ENCODE measurements at regions not wholly inside any gene's neighbourhood (a gene's known extent, or its start where the extent isn't known, plus 50 kb on each side); places are given as distances from the start of the nearest gene placed in this dataset.
A peak's percentile ranks its signal among the peaks of the same experiment; 100 is the strongest.

- no peak for DNase-seq
These were observed 110.3 kb downstream of the CMPK2 start for GRCh38 chr2:6755456-6755855.

GRCh38 chr2:6757215-6757614, 108.5 kb downstream of the CMPK2 start:
- no peak for DNase-seq

GRCh38 chr2:6759689-6760088, 106.0 kb downstream of the CMPK2 start:
- no peak for DNase-seq

- no peak for DNase-seq
These were observed 105.6 kb downstream of the CMPK2 start for GRCh38 chr2:6760132-6760531.

GRCh38 chr2:6764968-6765723, 100.6 kb downstream of the CMPK2 start:
- no peak for DNase-seq

GRCh38 chr2:6769346-6769745, 96.4 kb downstream of the CMPK2 start:
- no peak for DNase-seq

- no peak for DNase-seq
These were observed 95.7 kb downstream of the CMPK2 start for GRCh38 chr2:6770006-6770405.

GRCh38 chr2:6771634-6772611, 93.8 kb downstream of the CMPK2 start:
- peak; percentile 39 for DNase-seq

- DNase-seq, result peak; percentile 79
These were observed 92.6 kb downstream of the CMPK2 start for GRCh38 chr2:6773007-6773693.

- no peak for DNase-seq
These were observed 92.0 kb downstream of the CMPK2 start for GRCh38 chr2:6773694-6774044.

GRCh38 chr2:6776125-6776524, 89.6 kb downstream of the CMPK2 start:
- no peak for DNase-seq

- DNase-seq, result no peak
These were observed 88.1 kb downstream of the CMPK2 start for GRCh38 chr2:6777626-6778025.

- peak; percentile 32 for DNase-seq
These were observed 84.9 kb downstream of the CMPK2 start for GRCh38 chr2:6780765-6781274.

- DNase-seq, result no peak
These were observed 83.0 kb downstream of the CMPK2 start for GRCh38 chr2:6782517-6783237.

- no peak for DNase-seq
These were observed 82.5 kb downstream of the CMPK2 start for GRCh38 chr2:6783238-6783614.

GRCh38 chr2:6784291-6784690, 81.4 kb downstream of the CMPK2 start:
- DNase-seq, result no peak

GRCh38 chr2:6785493-6785892, 80.2 kb downstream of the CMPK2 start:
- DNase-seq, result no peak

- no peak for DNase-seq
These were observed 78.3 kb downstream of the CMPK2 start for GRCh38 chr2:6787376-6787775.

- no peak for DNase-seq
These were observed 77.1 kb downstream of the CMPK2 start for GRCh38 chr2:6788614-6789013.

GRCh38 chr2:6789559-6790138, 76.1 kb downstream of the CMPK2 start:
- DNase-seq, result no peak

GRCh38 chr2:6791682-6792081, 74.0 kb downstream of the CMPK2 start:
- DNase-seq, result no peak

GRCh38 chr2:6792883-6793282, 72.8 kb downstream of the CMPK2 start:
- DNase-seq, result no peak

All from right kidney (tissue), 1 donor.